Panc1 (cell line): ENCODE measurements at regions not wholly inside any gene's neighbourhood (a gene's known extent, or its start where the extent isn't known, plus 50 kb on each side); places are given as distances from the start of the nearest gene placed in this dataset.

ENCODE experiments used
- POLR2AphosphoS5 ChIP-seq: IDR thresholded peaks from 2 replicates; pipeline ENCODE4 v1.6.1; 2012; ENCODE audit warnings: mild to moderate bottlenecking, low read depth, low read length, moderate library complexity
- SIN3A ChIP-seq: IDR thresholded peaks from 2 replicates; pipeline ENCODE4 v1.6.1; 2012; ENCODE audit warnings: low read depth, mild to moderate bottlenecking, low read length, moderate library complexity, borderline replicate concordance; ENCODE audit not compliant: insufficient read depth
- TF ChIP-seq, protein P1 (sequence below): fragments of 450-650 bp; IDR thresholded peaks from 2 replicates; pipeline ENCODE4 v1.5.1; 2017; ENCODE audit warnings: mild to moderate bottlenecking
- TF ChIP-seq, protein P2 (sequence below), 2 experiments: IDR thresholded peaks; 2 replicates each; pipeline ENCODE4 v1.6.1; 2011 to 2012; ENCODE audit warnings: low read depth in 2 of 2, control low read depth in 1 of 2, low read length in 1 of 2, mild to moderate bottlenecking in 1 of 2, moderate library complexity in 1 of 2; ENCODE audit not compliant: insufficient read depth in 1 of 2

DNA sequence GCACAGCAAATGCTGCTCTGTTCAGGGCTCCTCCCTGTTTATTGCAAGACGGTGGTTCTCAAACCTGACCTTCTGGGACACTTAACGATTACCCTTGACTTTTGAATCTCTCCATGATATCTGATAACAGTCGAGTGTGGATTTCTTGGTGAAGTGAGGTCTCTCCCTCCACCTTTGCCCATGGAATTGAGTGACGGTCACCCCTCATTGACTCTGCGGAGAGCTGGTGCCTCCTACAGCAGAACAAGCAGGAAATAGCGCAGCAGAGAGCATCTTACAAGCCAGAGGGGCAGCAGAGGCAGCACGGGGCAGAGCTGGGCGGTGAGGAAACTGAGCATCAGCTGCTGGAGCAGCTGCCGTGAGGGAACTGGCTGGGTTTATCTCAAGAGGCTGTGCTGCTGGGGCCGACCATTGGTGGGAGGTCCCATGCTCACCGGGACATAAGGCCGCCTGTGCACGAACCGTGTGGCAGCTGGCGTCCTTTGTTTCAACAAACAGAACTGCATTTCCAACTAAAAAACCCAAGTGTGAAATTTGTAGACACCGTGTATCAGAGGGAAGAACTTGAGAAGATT is 189.8 kb downstream of the MTRR start:
- TF ChIP-seq SIN3A: no peak
- TF ChIP-seq, protein P1, sequence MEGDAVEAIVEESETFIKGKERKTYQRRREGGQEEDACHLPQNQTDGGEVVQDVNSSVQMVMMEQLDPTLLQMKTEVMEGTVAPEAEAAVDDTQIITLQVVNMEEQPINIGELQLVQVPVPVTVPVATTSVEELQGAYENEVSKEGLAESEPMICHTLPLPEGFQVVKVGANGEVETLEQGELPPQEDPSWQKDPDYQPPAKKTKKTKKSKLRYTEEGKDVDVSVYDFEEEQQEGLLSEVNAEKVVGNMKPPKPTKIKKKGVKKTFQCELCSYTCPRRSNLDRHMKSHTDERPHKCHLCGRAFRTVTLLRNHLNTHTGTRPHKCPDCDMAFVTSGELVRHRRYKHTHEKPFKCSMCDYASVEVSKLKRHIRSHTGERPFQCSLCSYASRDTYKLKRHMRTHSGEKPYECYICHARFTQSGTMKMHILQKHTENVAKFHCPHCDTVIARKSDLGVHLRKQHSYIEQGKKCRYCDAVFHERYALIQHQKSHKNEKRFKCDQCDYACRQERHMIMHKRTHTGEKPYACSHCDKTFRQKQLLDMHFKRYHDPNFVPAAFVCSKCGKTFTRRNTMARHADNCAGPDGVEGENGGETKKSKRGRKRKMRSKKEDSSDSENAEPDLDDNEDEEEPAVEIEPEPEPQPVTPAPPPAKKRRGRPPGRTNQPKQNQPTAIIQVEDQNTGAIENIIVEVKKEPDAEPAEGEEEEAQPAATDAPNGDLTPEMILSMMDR: no peak
- TF ChIP-seq POLR2AphosphoS5: no peak
- TF ChIP-seq, protein P2, sequence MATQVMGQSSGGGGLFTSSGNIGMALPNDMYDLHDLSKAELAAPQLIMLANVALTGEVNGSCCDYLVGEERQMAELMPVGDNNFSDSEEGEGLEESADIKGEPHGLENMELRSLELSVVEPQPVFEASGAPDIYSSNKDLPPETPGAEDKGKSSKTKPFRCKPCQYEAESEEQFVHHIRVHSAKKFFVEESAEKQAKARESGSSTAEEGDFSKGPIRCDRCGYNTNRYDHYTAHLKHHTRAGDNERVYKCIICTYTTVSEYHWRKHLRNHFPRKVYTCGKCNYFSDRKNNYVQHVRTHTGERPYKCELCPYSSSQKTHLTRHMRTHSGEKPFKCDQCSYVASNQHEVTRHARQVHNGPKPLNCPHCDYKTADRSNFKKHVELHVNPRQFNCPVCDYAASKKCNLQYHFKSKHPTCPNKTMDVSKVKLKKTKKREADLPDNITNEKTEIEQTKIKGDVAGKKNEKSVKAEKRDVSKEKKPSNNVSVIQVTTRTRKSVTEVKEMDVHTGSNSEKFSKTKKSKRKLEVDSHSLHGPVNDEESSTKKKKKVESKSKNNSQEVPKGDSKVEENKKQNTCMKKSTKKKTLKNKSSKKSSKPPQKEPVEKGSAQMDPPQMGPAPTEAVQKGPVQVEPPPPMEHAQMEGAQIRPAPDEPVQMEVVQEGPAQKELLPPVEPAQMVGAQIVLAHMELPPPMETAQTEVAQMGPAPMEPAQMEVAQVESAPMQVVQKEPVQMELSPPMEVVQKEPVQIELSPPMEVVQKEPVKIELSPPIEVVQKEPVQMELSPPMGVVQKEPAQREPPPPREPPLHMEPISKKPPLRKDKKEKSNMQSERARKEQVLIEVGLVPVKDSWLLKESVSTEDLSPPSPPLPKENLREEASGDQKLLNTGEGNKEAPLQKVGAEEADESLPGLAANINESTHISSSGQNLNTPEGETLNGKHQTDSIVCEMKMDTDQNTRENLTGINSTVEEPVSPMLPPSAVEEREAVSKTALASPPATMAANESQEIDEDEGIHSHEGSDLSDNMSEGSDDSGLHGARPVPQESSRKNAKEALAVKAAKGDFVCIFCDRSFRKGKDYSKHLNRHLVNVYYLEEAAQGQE (IDR thresholded peaks at IDR 0.05; ENCODE audit: insufficient read depth in 1 of 2, low read depth in 2 of 2, low read length in 1 of 2): no peak
